ENCODE measurements at regions not wholly inside any gene's neighbourhood (a gene's known extent, or its start where the extent isn't known, plus 50 kb on each side); places are given as distances from the start of the nearest gene placed in this dataset.
A peak's percentile ranks its signal among the peaks of the same experiment; 100 is the strongest.

- no peaks in the 10 kb centered on the region for H3K9me3 ChIP-seq (ENCODE audit: control insufficient read depth in 2 of 2, low read length in 2 of 2)
- H3K4me3 ChIP-seq (ENCODE audit: low read depth, low read length) = no peak overlapping the region
- H3K4me3 Mint-ChIP-seq = no peak overlapping the region
- H3K36me3 ChIP-seq (ENCODE audit: control insufficient read depth, insufficient read depth, low read length) = no peaks in the 10 kb centered on the region
- H3K27me3 ChIP-seq (ENCODE audit: control insufficient read depth, insufficient read depth, low read length) = no peaks in the 10 kb centered on the region
- no peaks in the 10 kb centered on the region for H3K36me3 Mint-ChIP-seq
- no peaks in the 10 kb centered on the region for H3K4me1 Mint-ChIP-seq
- ATAC-seq (ENCODE audit: low read depth in 2 of 2) (no peak), DNase-seq (no peak)
- H3K27me3 Mint-ChIP-seq = no peaks in the 10 kb centered on the region
- H3K27ac Mint-ChIP-seq = no peak overlapping the region
- no peaks in the 10 kb centered on the region for H3K9me3 Mint-ChIP-seq
- H3K4me1 ChIP-seq (ENCODE audit: control insufficient read depth, insufficient read depth, low read length, poor library complexity, severe bottlenecking) = no peaks in the 10 kb centered on the region
- no peak overlapping the region for H3K27ac ChIP-seq (ENCODE audit: insufficient read depth, low read length, poor library complexity, severe bottlenecking)
Observed at GRCh38 chr22:49077586-49077985, 750.1 kb downstream of the BRD1 start.

GRCh38 chr22:49077036-49077393 is 750.7 kb downstream of the BRD1 start:
- no peaks in the 10 kb centered on the region for H3K27me3 Mint-ChIP-seq
- H3K27ac ChIP-seq (ENCODE audit: insufficient read depth, low read length, poor library complexity, severe bottlenecking) = no peak overlapping the region
- H3K36me3 ChIP-seq (ENCODE audit: control insufficient read depth, insufficient read depth, low read length) = no peaks in the 10 kb centered on the region
- H3K4me1 ChIP-seq (ENCODE audit: control insufficient read depth, insufficient read depth, low read length, poor library complexity, severe bottlenecking) = no peaks in the 10 kb centered on the region
- no peaks in the 10 kb centered on the region for H3K36me3 Mint-ChIP-seq
- no peaks in the 10 kb centered on the region for H3K27me3 ChIP-seq (ENCODE audit: control insufficient read depth, insufficient read depth, low read length)
- H3K4me3 Mint-ChIP-seq = no peak overlapping the region
- H3K9me3 Mint-ChIP-seq = no peaks in the 10 kb centered on the region
- no peak for DNase-seq
- H3K4me3 ChIP-seq (ENCODE audit: low read depth, low read length) = no peak overlapping the region
- ATAC-seq (ENCODE audit: low read depth in 2 of 2) = no peak
- no peaks in the 10 kb centered on the region for H3K9me3 ChIP-seq (ENCODE audit: control insufficient read depth in 2 of 2, low read length in 2 of 2)
- no peaks in the 10 kb centered on the region for H3K4me1 Mint-ChIP-seq
- H3K27ac Mint-ChIP-seq = no peak overlapping the region

GRCh38 chr22:49076300-49077035 is 751.2 kb downstream of the BRD1 start:
- no peaks in the 10 kb centered on the region for H3K4me1 ChIP-seq (ENCODE audit: control insufficient read depth, insufficient read depth, low read length, poor library complexity, severe bottlenecking)
- H3K36me3 Mint-ChIP-seq = no peaks in the 10 kb centered on the region
- H3K9me3 ChIP-seq (ENCODE audit: control insufficient read depth in 2 of 2, low read length in 2 of 2) = no peaks in the 10 kb centered on the region
- H3K27ac Mint-ChIP-seq = peak overlapping the region in 1 of 3 donors; percentile 49
- no peaks in the 10 kb centered on the region for H3K9me3 Mint-ChIP-seq
- DNase-seq = no peak
- ATAC-seq (ENCODE audit: low read depth in 2 of 2) = no peak
- no peaks in the 10 kb centered on the region for H3K4me1 Mint-ChIP-seq
- H3K4me3 Mint-ChIP-seq = no peak overlapping the region
- no peaks in the 10 kb centered on the region for H3K27me3 Mint-ChIP-seq
- no peak overlapping the region for H3K27ac ChIP-seq (ENCODE audit: insufficient read depth, low read length, poor library complexity, severe bottlenecking)
- H3K27me3 ChIP-seq (ENCODE audit: control insufficient read depth, insufficient read depth, low read length) = no peaks in the 10 kb centered on the region
- H3K4me3 ChIP-seq (ENCODE audit: low read depth, low read length) = no peak overlapping the region
- H3K36me3 ChIP-seq (ENCODE audit: control insufficient read depth, insufficient read depth, low read length) = no peaks in the 10 kb centered on the region

- Histone ChIP-seq H3K4me3 (ENCODE audit: low read depth, low read length) (no peak overlapping the region), H3K27ac (ENCODE audit: insufficient read depth, low read length, poor library complexity, severe bottlenecking) (no peak overlapping the region), H3K36me3 (ENCODE audit: control insufficient read depth, insufficient read depth, low read length) (no peaks in the 10 kb centered on the region), H3K27me3 (ENCODE audit: control insufficient read depth, insufficient read depth, low read length) (no peaks in the 10 kb centered on the region), H3K4me1 (ENCODE audit: control insufficient read depth, insufficient read depth, low read length, poor library complexity, severe bottlenecking) (no peaks in the 10 kb centered on the region), H3K9me3 (ENCODE audit: control insufficient read depth in 2 of 2, low read length in 2 of 2) (no peaks in the 10 kb centered on the region)
- Mint-ChIP-seq H3K9me3 (no peaks in the 10 kb centered on the region), H3K27ac (no peak overlapping the region), H3K4me3 (no peak overlapping the region), H3K27me3 (no peaks in the 10 kb centered on the region), H3K36me3 (no peaks in the 10 kb centered on the region), H3K4me1 (no peaks in the 10 kb centered on the region)
- ATAC-seq (ENCODE audit: low read depth in 2 of 2) (no peak), DNase-seq (no peak)
Observed at GRCh38 chr22:49075150-49075549, 752.5 kb downstream of the BRD1 start.

- no peaks in the 10 kb centered on the region for H3K27me3 Mint-ChIP-seq
- Histone ChIP-seq H3K27me3 (ENCODE audit: control insufficient read depth, insufficient read depth, low read length) (no peaks in the 10 kb centered on the region), H3K4me1 (ENCODE audit: control insufficient read depth, insufficient read depth, low read length, poor library complexity, severe bottlenecking) (no peaks in the 10 kb centered on the region), H3K27ac (ENCODE audit: insufficient read depth, low read length, poor library complexity, severe bottlenecking) (no peak overlapping the region), H3K4me3 (ENCODE audit: low read depth, low read length) (no peak overlapping the region), H3K9me3 (ENCODE audit: control insufficient read depth in 2 of 2, low read length in 2 of 2) (no peaks in the 10 kb centered on the region), H3K36me3 (ENCODE audit: control insufficient read depth, insufficient read depth, low read length) (no peaks in the 10 kb centered on the region)
- no peak overlapping the region for H3K4me3 Mint-ChIP-seq
- H3K4me1 Mint-ChIP-seq = no peaks in the 10 kb centered on the region
- H3K9me3 Mint-ChIP-seq = no peaks in the 10 kb centered on the region
- no peak overlapping the region for H3K27ac Mint-ChIP-seq
- DNase-seq (no peak), ATAC-seq (ENCODE audit: low read depth in 2 of 2) (no peak)
- no peaks in the 10 kb centered on the region for H3K36me3 Mint-ChIP-seq
Observed at GRCh38 chr22:49073873-49074417, 753.7 kb downstream of the BRD1 start.

- Histone ChIP-seq H3K4me1 (ENCODE audit: control insufficient read depth, insufficient read depth, low read length, poor library complexity, severe bottlenecking) (no peaks in the 10 kb centered on the region), H3K27me3 (ENCODE audit: control insufficient read depth, insufficient read depth, low read length) (no peaks in the 10 kb centered on the region), H3K9me3 (ENCODE audit: control insufficient read depth in 2 of 2, low read length in 2 of 2) (no peaks in the 10 kb centered on the region), H3K36me3 (ENCODE audit: control insufficient read depth, insufficient read depth, low read length) (no peaks in the 10 kb centered on the region), H3K27ac (ENCODE audit: insufficient read depth, low read length, poor library complexity, severe bottlenecking) (no peak overlapping the region), H3K4me3 (ENCODE audit: low read depth, low read length) (no peak overlapping the region)
- Mint-ChIP-seq H3K4me3 (no peak overlapping the region), H3K9me3 (no peaks in the 10 kb centered on the region), H3K36me3 (no peaks in the 10 kb centered on the region), H3K4me1 (no peaks in the 10 kb centered on the region), H3K27ac (no peak overlapping the region), H3K27me3 (no peaks in the 10 kb centered on the region)
- ATAC-seq (ENCODE audit: low read depth in 2 of 2) = no peak
- no peak for DNase-seq
Observed at GRCh38 chr22:49072996-49073645, 754.6 kb downstream of the BRD1 start.

GRCh38 chr22:49070501-49070900 is 757.2 kb downstream of the BRD1 start:
- no peaks in the 10 kb centered on the region for H3K9me3 Mint-ChIP-seq

More at GRCh38 chr22:49070501-49070900, 757.2 kb downstream of the BRD1 start:
- H3K4me1 Mint-ChIP-seq = no peaks in the 10 kb centered on the region
- Histone ChIP-seq H3K27me3 (ENCODE audit: control insufficient read depth, insufficient read depth, low read length) (no peaks in the 10 kb centered on the region), H3K4me3 (ENCODE audit: low read depth, low read length) (no peak overlapping the region), H3K36me3 (ENCODE audit: control insufficient read depth, insufficient read depth, low read length) (no peaks in the 10 kb centered on the region), H3K27ac (ENCODE audit: insufficient read depth, low read length, poor library complexity, severe bottlenecking) (no peak overlapping the region), H3K9me3 (ENCODE audit: control insufficient read depth in 2 of 2, low read length in 2 of 2) (no peaks in the 10 kb centered on the region), H3K4me1 (ENCODE audit: control insufficient read depth, insufficient read depth, low read length, poor library complexity, severe bottlenecking) (no peaks in the 10 kb centered on the region)
- no peak overlapping the region for H3K27ac Mint-ChIP-seq
- ATAC-seq (ENCODE audit: low read depth in 2 of 2) = no peak
- H3K36me3 Mint-ChIP-seq = no peaks in the 10 kb centered on the region
- no peaks in the 10 kb centered on the region for H3K27me3 Mint-ChIP-seq
- DNase-seq = no peak
- H3K4me3 Mint-ChIP-seq = no peak overlapping the region
